ENCODE measurements at regions not wholly inside any gene's neighbourhood (a gene's known extent, or its start where the extent isn't known, plus 50 kb on each side); places are given as distances from the start of the nearest gene placed in this dataset.
"Not testable (repeated sequence)": the region's sequence is repeated elsewhere in the genome, so short reads cannot be mapped to it uniquely, and the experiment has no call there.

DNA sequence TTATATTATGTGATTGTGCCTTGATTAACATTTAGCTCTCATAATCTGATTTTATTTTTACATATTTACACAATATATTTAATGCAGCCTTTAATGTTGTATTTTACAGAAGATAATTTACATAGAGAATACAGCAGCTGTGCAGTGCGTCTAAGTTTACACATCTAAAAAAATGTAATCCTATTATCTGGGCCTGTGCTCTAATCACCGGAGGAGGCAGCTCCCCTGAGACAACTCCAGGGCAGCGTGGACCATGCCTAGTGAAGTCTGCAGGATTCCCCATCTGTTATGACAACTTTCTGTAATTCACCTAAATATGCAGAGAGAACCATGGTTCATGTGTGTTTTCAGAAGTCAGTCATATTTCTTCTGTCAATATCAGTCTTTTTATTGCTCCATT lies 1149.3 kb downstream of the TMEM121 start:
- H3K9me3 ChIP-seq (ENCODE audit: control insufficient read depth, low read depth, low read length): peaks cover 40% of the 10 kb centered on the region
- not testable (repeated sequence) for H3K4me1 ChIP-seq (ENCODE audit: control insufficient read depth, low read depth, low read length)

DNA sequence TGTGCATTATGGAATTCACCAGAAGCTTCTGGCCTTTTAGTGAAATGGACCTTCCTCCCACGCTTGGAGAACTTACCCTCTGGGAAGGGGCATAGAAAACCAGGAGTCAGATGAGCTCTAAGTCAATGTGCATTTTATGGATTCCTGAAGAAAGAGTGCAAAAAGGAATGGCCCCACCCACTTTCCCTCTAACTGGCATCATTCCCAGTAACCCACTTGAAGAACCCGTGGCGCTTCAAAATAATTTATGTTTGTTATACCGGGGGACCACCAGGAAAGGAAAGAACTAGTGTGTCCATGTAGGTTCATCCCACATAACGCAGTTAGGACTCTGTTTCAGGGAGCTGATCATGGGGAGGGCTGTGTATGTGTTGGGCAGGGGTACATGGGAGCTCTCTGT lies 1153.4 kb downstream of the TMEM121 start:
- peaks cover 58% of the 10 kb centered on the region for H3K9me3 ChIP-seq (ENCODE audit: control insufficient read depth, low read depth, low read length)
- no peaks in the 10 kb centered on the region for H3K4me1 ChIP-seq (ENCODE audit: control insufficient read depth, low read depth, low read length)
- no peak overlapping the region for H3K27ac ChIP-seq (ENCODE audit: low read length)
- H3K4me3 ChIP-seq (ENCODE audit: low read length): no peak overlapping the region
- H3K27me3 ChIP-seq (ENCODE audit: control insufficient read depth, insufficient read depth, low read length): no peaks in the 10 kb centered on the region
- no peak overlapping the region for H3K9ac ChIP-seq (ENCODE audit: low read length)
- H3K36me3 ChIP-seq (ENCODE audit: control insufficient read depth, low read depth, low read length): no peaks in the 10 kb centered on the region

More for the DNA sequence above, 1149.3 kb downstream of the TMEM121 start:
- H3K9ac ChIP-seq (ENCODE audit: low read length); H3K27me3 ChIP-seq (ENCODE audit: control insufficient read depth, insufficient read depth, low read length); H3K27ac ChIP-seq (ENCODE audit: low read length); H3K36me3 ChIP-seq (ENCODE audit: control insufficient read depth, low read depth, low read length); H3K4me3 ChIP-seq (ENCODE audit: low read length): not testable (repeated sequence)

DNA sequence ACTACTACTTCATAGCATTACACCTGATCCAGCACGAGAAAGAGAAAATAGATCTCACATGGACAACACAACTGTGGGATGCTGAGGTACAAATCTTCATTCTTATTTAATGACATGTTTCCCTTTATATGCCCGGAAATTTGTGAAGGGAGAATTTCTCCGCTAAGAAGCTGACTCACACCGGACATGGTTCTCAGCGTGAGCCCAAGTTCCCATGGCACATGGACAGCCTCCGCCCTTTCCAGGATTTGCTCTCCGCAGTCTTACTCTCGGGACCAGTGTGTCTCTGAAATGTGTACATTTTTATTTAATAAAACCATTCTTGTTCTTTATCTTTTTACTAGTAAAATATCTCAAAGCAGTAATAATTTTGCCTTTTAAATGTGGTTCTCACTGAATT lies 1154.8 kb downstream of the TMEM121 start:
- no peak overlapping the region for H3K9ac ChIP-seq (ENCODE audit: low read length)
- peaks cover 68% of the 10 kb centered on the region for H3K9me3 ChIP-seq (ENCODE audit: control insufficient read depth, low read depth, low read length)
- no peaks in the 10 kb centered on the region for H3K27me3 ChIP-seq (ENCODE audit: control insufficient read depth, insufficient read depth, low read length)
- H3K27ac ChIP-seq (ENCODE audit: low read length): no peak overlapping the region
- H3K4me3 ChIP-seq (ENCODE audit: low read length): no peak overlapping the region
- H3K36me3 ChIP-seq (ENCODE audit: control insufficient read depth, low read depth, low read length): no peaks in the 10 kb centered on the region
- no peaks in the 10 kb centered on the region for H3K4me1 ChIP-seq (ENCODE audit: control insufficient read depth, low read depth, low read length)

DNA sequence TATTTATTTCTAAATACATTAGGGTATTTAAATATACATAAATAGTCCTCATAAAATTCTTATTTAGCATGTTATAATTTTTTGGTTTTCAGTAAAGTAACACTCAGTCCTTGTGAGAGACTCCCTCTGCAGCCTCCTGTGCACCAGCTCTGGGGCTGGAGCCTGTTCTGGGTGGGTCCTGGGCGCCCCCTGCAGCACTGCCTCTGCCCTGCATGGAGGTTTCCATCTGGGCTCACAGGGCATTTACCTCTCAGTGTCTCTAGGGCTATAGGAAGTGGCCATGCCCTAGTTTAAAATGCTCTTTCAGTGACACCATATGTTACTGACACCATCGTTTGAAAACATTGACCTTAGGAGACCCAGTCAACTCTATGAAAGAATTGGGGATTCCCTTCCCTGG lies 1155.2 kb downstream of the TMEM121 start:
- H3K9me3 ChIP-seq (ENCODE audit: control insufficient read depth, low read depth, low read length): peaks cover 70% of the 10 kb centered on the region
- H3K4me3 ChIP-seq (ENCODE audit: low read length): no peak overlapping the region
- H3K27ac ChIP-seq (ENCODE audit: low read length): no peak overlapping the region
- H3K9ac ChIP-seq (ENCODE audit: low read length): no peak overlapping the region
- H3K36me3 ChIP-seq (ENCODE audit: control insufficient read depth, low read depth, low read length): no peaks in the 10 kb centered on the region
- H3K4me1 ChIP-seq (ENCODE audit: control insufficient read depth, low read depth, low read length): no peaks in the 10 kb centered on the region
- no peaks in the 10 kb centered on the region for H3K27me3 ChIP-seq (ENCODE audit: control insufficient read depth, insufficient read depth, low read length)

DNA sequence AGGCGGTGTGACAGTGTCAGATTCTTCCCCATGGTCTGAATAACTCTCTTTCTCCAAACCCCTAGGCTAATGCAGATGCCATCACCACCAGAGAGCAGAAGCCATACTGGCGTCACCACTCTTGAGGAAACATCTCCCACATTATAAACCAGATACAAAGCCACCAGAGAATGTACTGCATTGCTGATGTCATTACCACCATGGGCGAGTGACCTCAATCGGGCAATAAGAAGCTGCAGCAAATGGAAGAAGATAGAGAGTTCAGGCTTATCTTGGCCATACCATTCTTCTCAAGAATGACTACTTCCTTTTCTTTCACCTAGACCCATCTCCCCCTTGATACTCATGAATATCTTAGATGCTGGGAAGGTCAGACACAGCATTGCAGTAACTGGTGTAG lies 1157.2 kb downstream of the TMEM121 start:
- H3K36me3 ChIP-seq (ENCODE audit: control insufficient read depth, low read depth, low read length): no peaks in the 10 kb centered on the region
- no peak overlapping the region for H3K27ac ChIP-seq (ENCODE audit: low read length)
- no peaks in the 10 kb centered on the region for H3K27me3 ChIP-seq (ENCODE audit: control insufficient read depth, insufficient read depth, low read length)
- no peak overlapping the region for H3K9ac ChIP-seq (ENCODE audit: low read length)
- H3K4me1 ChIP-seq (ENCODE audit: control insufficient read depth, low read depth, low read length): no peaks in the 10 kb centered on the region
- no peak overlapping the region for H3K4me3 ChIP-seq (ENCODE audit: low read length)
- H3K9me3 ChIP-seq (ENCODE audit: control insufficient read depth, low read depth, low read length): peaks cover 74% of the 10 kb centered on the region

DNA sequence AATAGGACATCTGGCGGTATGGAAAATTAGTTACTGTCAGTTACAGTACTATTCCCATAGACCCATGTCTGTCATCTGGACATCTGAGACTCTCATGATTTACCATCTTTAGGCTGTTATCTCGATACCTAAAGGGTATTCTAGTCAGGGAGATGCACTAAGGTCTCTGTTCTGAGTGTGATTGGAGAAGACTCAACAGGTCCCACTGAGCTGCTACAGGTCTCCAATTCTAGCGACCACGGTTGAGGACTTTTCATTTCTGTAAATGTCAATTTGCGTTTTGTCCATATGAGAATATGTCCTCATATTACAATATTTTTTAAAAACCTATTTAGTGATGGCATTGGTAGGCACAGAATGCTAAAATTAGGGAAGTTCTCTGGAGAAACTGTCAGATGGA lies 1160.2 kb downstream of the TMEM121 start:
- H3K27ac ChIP-seq (ENCODE audit: low read length): no peak overlapping the region
- no peak overlapping the region for H3K9ac ChIP-seq (ENCODE audit: low read length)
- no peaks in the 10 kb centered on the region for H3K27me3 ChIP-seq (ENCODE audit: control insufficient read depth, insufficient read depth, low read length)
- no peaks in the 10 kb centered on the region for H3K36me3 ChIP-seq (ENCODE audit: control insufficient read depth, low read depth, low read length)
- no peak overlapping the region for H3K4me3 ChIP-seq (ENCODE audit: low read length)
- no peaks in the 10 kb centered on the region for H3K4me1 ChIP-seq (ENCODE audit: control insufficient read depth, low read depth, low read length)
- H3K9me3 ChIP-seq (ENCODE audit: control insufficient read depth, low read depth, low read length): peaks cover 74% of the 10 kb centered on the region

DNA sequence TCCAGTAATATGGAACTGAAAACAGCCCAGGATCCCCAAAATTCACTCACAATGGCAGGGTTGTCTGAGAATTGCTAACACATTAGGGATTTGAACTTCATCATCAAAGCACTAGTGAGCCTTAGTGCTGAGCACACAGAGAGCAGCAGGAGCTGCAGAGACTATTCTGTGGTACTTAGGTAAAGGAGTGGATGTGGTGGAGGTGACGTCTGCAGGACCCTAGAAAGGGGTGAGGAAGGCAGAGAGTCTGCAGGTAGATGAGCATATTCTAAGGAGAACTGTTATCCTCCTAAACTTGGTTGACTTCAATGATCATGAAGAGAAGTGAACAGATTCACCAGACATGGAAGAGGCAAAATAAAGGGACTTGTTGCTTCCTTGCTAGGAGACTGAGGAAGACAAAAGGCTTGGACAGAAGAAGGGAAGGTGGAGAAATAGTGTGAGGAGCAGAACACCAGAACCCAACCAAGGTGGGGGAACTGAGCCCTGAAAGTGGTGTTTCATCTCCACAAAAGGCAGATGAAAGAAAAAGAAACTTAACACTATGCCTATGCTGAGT lies 1164.0 kb downstream of the TMEM121 start:
- H3K9me3 ChIP-seq (ENCODE audit: control insufficient read depth, low read depth, low read length): peaks cover 47% of the 10 kb centered on the region
- H3K27ac ChIP-seq (ENCODE audit: low read length): no peak overlapping the region
- no peaks in the 10 kb centered on the region for H3K4me1 ChIP-seq (ENCODE audit: control insufficient read depth, low read depth, low read length)
- no peak overlapping the region for H3K4me3 ChIP-seq (ENCODE audit: low read length)
- H3K9ac ChIP-seq (ENCODE audit: low read length): no peak overlapping the region
- no peaks in the 10 kb centered on the region for H3K27me3 ChIP-seq (ENCODE audit: control insufficient read depth, insufficient read depth, low read length)
- H3K36me3 ChIP-seq (ENCODE audit: control insufficient read depth, low read depth, low read length): no peaks in the 10 kb centered on the region

DNA sequence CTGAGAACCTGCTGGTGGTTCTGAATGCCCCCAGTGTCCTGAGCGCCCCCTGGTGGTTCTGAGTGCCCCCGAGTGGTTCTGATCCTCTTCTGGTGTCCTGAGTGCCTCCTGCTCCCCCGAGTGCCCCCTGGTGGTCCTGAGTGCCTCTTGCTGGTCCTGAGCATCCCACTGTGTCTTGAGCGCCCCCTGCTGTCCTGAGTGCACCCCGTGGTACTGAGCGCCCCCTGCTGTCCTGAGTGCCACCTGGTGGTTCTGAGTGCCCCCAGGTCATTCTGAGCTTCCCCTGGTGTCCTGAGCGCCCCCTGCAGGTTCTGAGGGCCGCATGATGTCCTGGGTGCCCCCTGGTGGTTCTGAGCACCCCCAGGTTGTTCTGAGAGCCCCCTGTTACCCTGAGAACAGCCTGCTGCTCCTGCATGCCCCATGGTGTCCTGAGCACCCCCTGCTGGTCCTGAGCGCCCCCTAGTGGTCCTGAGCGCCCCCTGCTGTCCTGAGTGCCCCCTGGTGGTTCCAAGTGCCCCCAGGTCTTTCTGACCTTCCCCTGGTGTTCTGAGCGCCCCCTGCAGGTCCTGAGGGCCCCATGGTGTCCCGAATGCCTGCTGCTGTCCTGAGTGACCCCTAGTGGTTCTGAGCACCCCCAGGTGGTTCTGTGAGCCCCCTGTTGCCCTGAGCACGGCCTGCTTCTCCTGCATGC lies 1165.4 kb downstream of the TMEM121 start:
- H3K9me3 ChIP-seq (ENCODE audit: control insufficient read depth, low read depth, low read length): peaks cover 35% of the 10 kb centered on the region
- no peak overlapping the region for H3K4me3 ChIP-seq (ENCODE audit: low read length)
- H3K36me3 ChIP-seq (ENCODE audit: control insufficient read depth, low read depth, low read length): no peaks in the 10 kb centered on the region
- no peak overlapping the region for H3K9ac ChIP-seq (ENCODE audit: low read length)
- H3K27me3 ChIP-seq (ENCODE audit: control insufficient read depth, insufficient read depth, low read length): no peaks in the 10 kb centered on the region
- no peaks in the 10 kb centered on the region for H3K4me1 ChIP-seq (ENCODE audit: control insufficient read depth, low read depth, low read length)
- no peak overlapping the region for H3K27ac ChIP-seq (ENCODE audit: low read length)

DNA sequence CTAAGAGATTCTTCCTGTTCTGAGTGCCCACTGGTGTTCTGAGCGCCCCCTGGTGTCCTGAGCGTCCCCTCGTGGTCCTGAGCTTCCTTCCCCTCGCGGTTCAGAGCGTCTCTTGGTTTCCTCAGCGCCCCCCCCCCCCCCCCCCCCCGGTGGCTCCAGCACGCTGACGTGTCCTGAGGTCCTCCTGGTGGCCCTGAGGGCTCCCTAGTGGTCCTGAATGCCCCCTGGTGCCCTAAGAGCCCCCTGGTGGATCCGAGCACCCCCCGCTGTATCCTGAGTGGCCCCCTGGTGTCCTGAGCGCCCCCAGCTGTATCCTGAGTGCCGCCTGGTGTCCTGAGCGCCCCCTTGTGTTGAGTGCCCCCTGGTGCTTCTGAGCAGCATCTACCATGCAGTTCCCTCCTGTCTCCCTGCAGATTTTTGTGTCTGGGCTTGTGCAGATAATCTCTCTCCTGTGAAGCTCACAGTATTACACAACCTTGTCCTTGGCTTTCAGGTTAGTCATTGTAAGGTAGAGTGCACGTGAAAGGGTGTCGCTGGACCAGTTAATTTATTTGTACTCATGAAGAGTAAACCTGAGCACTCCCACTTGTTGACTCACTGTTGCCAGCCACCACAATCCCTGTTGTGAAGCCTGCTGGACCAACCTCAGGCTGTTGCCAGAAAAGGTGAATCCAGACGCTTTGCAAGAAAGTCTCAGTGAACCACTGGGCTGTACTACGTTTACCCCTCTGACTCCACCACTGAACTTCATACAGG lies 1168.4 kb downstream of the TMEM121 start:
- no peak overlapping the region for H3K4me3 ChIP-seq (ENCODE audit: low read length)
- no peaks in the 10 kb centered on the region for H3K36me3 ChIP-seq (ENCODE audit: control insufficient read depth, low read depth, low read length)
- H3K9me3 ChIP-seq (ENCODE audit: control insufficient read depth, low read depth, low read length): peaks cover 26% of the 10 kb centered on the region
- H3K9ac ChIP-seq (ENCODE audit: low read length): no peak overlapping the region
- no peaks in the 10 kb centered on the region for H3K27me3 ChIP-seq (ENCODE audit: control insufficient read depth, insufficient read depth, low read length)
- no peak overlapping the region for H3K27ac ChIP-seq (ENCODE audit: low read length)
- H3K4me1 ChIP-seq (ENCODE audit: control insufficient read depth, low read depth, low read length): no peaks in the 10 kb centered on the region

DNA sequence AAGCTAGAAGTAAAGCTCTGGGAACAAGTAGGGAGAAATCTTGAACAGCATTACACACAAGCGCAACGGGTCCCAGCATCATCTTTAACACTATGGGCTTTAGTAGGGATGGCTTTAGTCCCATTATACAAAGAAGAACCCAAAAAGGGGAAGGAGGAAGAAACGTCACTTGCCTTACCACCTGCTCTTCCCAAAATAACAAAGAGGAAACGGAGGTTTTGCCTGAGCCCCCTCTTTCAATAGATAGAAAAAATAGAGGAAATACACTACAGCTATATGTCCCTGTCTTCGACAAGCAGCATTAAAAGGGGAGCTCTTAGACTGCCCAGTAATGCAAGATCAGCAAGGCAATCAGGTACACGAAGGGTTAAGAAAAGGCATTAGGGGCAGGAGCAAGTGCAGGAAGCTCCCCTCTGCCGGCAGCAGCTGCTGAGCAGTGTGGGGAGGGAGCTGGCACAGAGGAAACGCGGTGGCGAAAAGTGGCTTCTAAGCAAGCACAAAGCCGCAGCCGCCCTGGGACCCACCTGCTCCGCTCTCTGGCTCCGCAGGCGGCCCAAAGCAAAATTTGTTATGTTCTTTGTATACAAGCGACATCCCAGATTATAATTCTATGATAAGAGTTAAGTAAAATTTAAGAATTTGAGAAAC lies 1172.4 kb downstream of the TMEM121 start:
- not testable (repeated sequence) for H3K27ac ChIP-seq (ENCODE audit: low read length); H3K4me1 ChIP-seq (ENCODE audit: control insufficient read depth, low read depth, low read length); H3K9me3 ChIP-seq (ENCODE audit: control insufficient read depth, low read depth, low read length); H3K4me3 ChIP-seq (ENCODE audit: low read length); H3K27me3 ChIP-seq (ENCODE audit: control insufficient read depth, insufficient read depth, low read length); H3K36me3 ChIP-seq (ENCODE audit: control insufficient read depth, low read depth, low read length); H3K9ac ChIP-seq (ENCODE audit: low read length)

DNA sequence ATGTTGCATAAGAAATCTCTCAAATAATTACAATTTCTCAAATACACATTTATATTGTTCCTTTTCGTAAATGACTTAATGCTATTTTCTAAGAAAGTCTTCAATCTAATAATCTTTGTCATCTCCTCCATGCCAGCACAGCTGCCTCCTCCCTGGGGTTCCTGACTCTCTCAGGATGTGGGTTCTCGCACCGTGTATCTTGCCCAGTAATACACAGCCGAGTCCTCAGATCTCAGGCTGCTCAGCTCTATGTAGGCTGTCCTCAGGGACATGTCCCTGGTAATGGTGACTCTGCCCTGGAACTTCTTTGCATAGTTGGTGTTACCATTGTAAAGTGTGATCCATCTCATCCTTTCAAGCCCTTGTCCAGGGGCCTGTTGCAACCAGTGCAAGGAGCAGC lies 1177.3 kb downstream of the TMEM121 start:
- not testable (repeated sequence) for H3K27ac ChIP-seq (ENCODE audit: low read length); H3K4me1 ChIP-seq (ENCODE audit: control insufficient read depth, low read depth, low read length); H3K36me3 ChIP-seq (ENCODE audit: control insufficient read depth, low read depth, low read length); H3K4me3 ChIP-seq (ENCODE audit: low read length); H3K9me3 ChIP-seq (ENCODE audit: control insufficient read depth, low read depth, low read length); H3K27me3 ChIP-seq (ENCODE audit: control insufficient read depth, insufficient read depth, low read length); H3K9ac ChIP-seq (ENCODE audit: low read length)
